ENCODE measurements at regions not wholly inside any gene's neighbourhood (a gene's known extent, or its start where the extent isn't known, plus 50 kb on each side); places are given as distances from the start of the nearest gene placed in this dataset.

DNA sequence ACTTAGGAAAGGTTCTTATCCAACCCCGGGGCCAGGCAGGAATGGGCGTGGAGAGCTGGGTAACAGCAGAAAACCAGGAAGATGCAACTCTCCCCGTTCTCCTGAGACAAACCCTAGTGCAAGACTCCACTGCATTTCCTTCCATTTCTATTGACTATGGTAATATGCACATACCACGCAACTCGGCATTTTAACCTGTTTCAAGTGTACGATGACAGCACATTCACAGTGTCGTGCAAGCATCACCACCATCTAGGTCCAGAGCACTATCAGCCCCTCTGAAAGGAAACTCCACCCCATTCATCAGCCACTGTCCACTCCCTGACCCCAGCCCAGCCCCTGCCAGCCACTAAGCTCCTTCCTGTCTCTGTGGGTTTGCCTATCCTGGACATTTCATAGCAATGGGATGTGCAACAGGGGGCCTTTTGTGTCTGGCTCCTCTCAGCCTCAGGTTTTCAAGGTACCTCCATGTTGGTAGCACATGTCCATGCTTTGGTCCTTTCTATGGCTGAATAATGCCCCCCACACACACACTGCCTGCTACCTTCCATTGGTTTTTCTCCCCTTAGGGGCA, 441.9 kb downstream of the SOX9 start:
- H3K27me3 Mint-ChIP-seq (ENCODE audit: insufficient read depth, unreplicated experiment), result no peaks in the 10 kb centered on the region
- intact Hi-C loops (cut with micrococcal nuclease; ENCODE audit: unreplicated experiment), result no loop called here
- H3K9me3 Mint-ChIP-seq (ENCODE audit: unreplicated experiment), result no peaks in the 10 kb centered on the region
- H3K4me3 ChIP-seq (ENCODE audit: low read depth, low read length), result no peak overlapping the region
- H3K36me3 Mint-ChIP-seq (ENCODE audit: insufficient read depth, unreplicated experiment), result peaks cover 18% of the 10 kb centered on the region
- H3K9me3 ChIP-seq, result no peaks in the 10 kb centered on the region
- TF ChIP-seq, protein P1, sequence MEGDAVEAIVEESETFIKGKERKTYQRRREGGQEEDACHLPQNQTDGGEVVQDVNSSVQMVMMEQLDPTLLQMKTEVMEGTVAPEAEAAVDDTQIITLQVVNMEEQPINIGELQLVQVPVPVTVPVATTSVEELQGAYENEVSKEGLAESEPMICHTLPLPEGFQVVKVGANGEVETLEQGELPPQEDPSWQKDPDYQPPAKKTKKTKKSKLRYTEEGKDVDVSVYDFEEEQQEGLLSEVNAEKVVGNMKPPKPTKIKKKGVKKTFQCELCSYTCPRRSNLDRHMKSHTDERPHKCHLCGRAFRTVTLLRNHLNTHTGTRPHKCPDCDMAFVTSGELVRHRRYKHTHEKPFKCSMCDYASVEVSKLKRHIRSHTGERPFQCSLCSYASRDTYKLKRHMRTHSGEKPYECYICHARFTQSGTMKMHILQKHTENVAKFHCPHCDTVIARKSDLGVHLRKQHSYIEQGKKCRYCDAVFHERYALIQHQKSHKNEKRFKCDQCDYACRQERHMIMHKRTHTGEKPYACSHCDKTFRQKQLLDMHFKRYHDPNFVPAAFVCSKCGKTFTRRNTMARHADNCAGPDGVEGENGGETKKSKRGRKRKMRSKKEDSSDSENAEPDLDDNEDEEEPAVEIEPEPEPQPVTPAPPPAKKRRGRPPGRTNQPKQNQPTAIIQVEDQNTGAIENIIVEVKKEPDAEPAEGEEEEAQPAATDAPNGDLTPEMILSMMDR (IDR thresholded peaks at IDR 0.05; ENCODE audit: insufficient read depth in 1 of 2, low read depth in 1 of 2, low read length in 1 of 2, severe bottlenecking in 1 of 2, unreplicated experiment in 1 of 2), result no peak
- no peak for DNase-seq
- no peak overlapping the region for H3K4me3 Mint-ChIP-seq (ENCODE audit: unreplicated experiment)
- ChIA-PET POLR2A (no interaction called here), CTCF (interaction anchor here (0.6 kb wide), 1 partner anchor 17 kb away, joined by 3 read pairs; no protein-coding TSS in a partner anchor)
- H3K36me3 ChIP-seq (ENCODE audit: control insufficient read depth, insufficient read depth, low read length), result no peaks in the 10 kb centered on the region
- H3K27me3 ChIP-seq (replicated peaks; ENCODE audit: control insufficient read depth, insufficient read depth, low read length), result no peaks in the 10 kb centered on the region
- no peak overlapping the region for H3K27ac Mint-ChIP-seq (ENCODE audit: unreplicated experiment)
- peaks cover 13% of the 10 kb centered on the region for H3K4me1 Mint-ChIP-seq (ENCODE audit: low read depth, unreplicated experiment)
- no TSS peak for BruUV-seq (replicated peaks)
- H3K4me1 ChIP-seq, result no peaks in the 10 kb centered on the region

DNA sequence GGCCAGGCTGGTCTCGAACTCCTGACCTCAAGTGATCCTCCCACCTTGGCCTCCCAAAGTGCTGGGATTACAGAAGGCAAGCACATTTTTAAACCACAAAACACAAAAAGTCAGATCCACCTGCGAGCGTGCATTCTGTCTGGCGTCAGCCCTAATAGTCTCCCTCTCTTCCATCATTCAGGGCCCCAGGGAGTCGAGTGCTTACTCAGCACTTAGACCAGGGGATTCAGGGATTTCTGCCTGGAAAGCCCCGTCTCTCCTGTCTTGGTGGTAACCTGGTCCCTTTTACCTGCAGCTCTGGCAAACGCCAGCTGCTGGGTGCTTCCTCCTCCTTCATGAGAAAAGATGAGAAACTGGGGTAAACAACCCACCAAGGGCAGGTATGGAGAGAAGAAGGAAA, 443.1 kb downstream of the SOX9 start:
- DNase-seq, result no peak
- intact Hi-C loops (cut with micrococcal nuclease; ENCODE audit: unreplicated experiment), result no loop called here
- no peaks in the 10 kb centered on the region for H3K9me3 Mint-ChIP-seq (ENCODE audit: unreplicated experiment)
- BruUV-seq (replicated peaks), result no TSS peak
- no peak overlapping the region for H3K4me3 ChIP-seq (ENCODE audit: low read depth, low read length)
- peaks cover 18% of the 10 kb centered on the region for H3K36me3 Mint-ChIP-seq (ENCODE audit: insufficient read depth, unreplicated experiment)
- no peaks in the 10 kb centered on the region for H3K4me1 ChIP-seq
- H3K4me3 Mint-ChIP-seq (ENCODE audit: unreplicated experiment), result no peak overlapping the region
- no peaks in the 10 kb centered on the region for H3K27me3 ChIP-seq (replicated peaks; ENCODE audit: control insufficient read depth, insufficient read depth, low read length)
- no peaks in the 10 kb centered on the region for H3K27me3 Mint-ChIP-seq (ENCODE audit: insufficient read depth, unreplicated experiment)
- CTCF ChIA-PET, result no interaction called here
- H3K36me3 ChIP-seq (ENCODE audit: control insufficient read depth, insufficient read depth, low read length), result no peaks in the 10 kb centered on the region
- H3K27ac Mint-ChIP-seq (ENCODE audit: unreplicated experiment), result no peak overlapping the region
- H3K4me1 Mint-ChIP-seq (ENCODE audit: low read depth, unreplicated experiment), result peaks cover 14% of the 10 kb centered on the region
- POLR2A ChIA-PET, result no interaction called here
- TF ChIP-seq, protein P1 (IDR thresholded peaks at IDR 0.05; ENCODE audit: insufficient read depth in 1 of 2, low read depth in 1 of 2, low read length in 1 of 2, severe bottlenecking in 1 of 2, unreplicated experiment in 1 of 2), result no peak
- no peaks in the 10 kb centered on the region for H3K9me3 ChIP-seq

DNA sequence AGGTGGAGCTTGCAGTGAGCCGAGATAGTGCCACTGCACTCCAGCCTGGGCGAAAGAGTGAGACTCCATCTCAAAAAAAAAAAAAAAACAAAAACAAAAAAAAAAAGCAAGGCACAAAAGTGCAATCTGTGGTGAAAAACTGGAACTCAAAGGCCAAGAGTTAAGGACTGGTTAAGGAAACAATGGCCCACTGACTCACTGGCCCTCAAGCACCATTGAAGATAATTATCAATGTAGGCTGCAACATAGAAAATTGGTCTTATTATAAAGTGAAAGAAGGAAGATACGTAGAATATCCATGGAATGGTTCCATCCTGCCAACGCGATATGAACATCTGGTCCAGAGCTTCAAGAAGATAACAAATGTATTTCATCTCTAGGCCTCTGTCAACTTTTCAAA, 444.2 kb downstream of the SOX9 start:
- CTCF ChIA-PET, result interaction anchor here (1.0 kb wide), 1 partner anchor 8 kb away, joined by 3 read pairs; no protein-coding TSS in a partner anchor
- no TSS peak for BruUV-seq (replicated peaks)
- no peaks in the 10 kb centered on the region for H3K27me3 Mint-ChIP-seq (ENCODE audit: insufficient read depth, unreplicated experiment)

More for the DNA sequence above, 444.2 kb downstream of the SOX9 start:
- POLR2A ChIA-PET, result no interaction called here
- no peaks in the 10 kb centered on the region for H3K4me1 ChIP-seq
- peaks cover 18% of the 10 kb centered on the region for H3K36me3 Mint-ChIP-seq (ENCODE audit: insufficient read depth, unreplicated experiment)
- no peak overlapping the region for H3K4me3 Mint-ChIP-seq (ENCODE audit: unreplicated experiment)
- H3K4me3 ChIP-seq (ENCODE audit: low read depth, low read length), result no peak overlapping the region
- intact Hi-C loops (cut with micrococcal nuclease; ENCODE audit: unreplicated experiment), result no loop called here
- DNase-seq, result no peak
- H3K9me3 Mint-ChIP-seq (ENCODE audit: unreplicated experiment), result no peaks in the 10 kb centered on the region
- H3K27ac Mint-ChIP-seq (ENCODE audit: unreplicated experiment), result no peak overlapping the region
- peaks cover 14% of the 10 kb centered on the region for H3K4me1 Mint-ChIP-seq (ENCODE audit: low read depth, unreplicated experiment)
- H3K36me3 ChIP-seq (ENCODE audit: control insufficient read depth, insufficient read depth, low read length), result no peaks in the 10 kb centered on the region; the same call in 1 of the 2 replicates
- no peaks in the 10 kb centered on the region for H3K27me3 ChIP-seq (replicated peaks; ENCODE audit: control insufficient read depth, insufficient read depth, low read length)
- no peaks in the 10 kb centered on the region for H3K9me3 ChIP-seq
- TF ChIP-seq, protein P1 (IDR thresholded peaks at IDR 0.05; ENCODE audit: insufficient read depth in 1 of 2, low read depth in 1 of 2, low read length in 1 of 2, severe bottlenecking in 1 of 2, unreplicated experiment in 1 of 2), result no peak

Measured in Caco-2 (cell line).